HEK293T (cell line): ENCODE measurements at regions not wholly inside any gene's neighbourhood (a gene's known extent, or its start where the extent isn't known, plus 50 kb on each side); places are given as distances from the start of the nearest gene placed in this dataset.

Source experiments
- ARNT ChIP-seq: fragments of 450-650 bp; IDR thresholded peaks from 2 replicates; pipeline ENCODE4 v1.6.1; 2017; ENCODE audit warnings: mild to moderate bottlenecking
- L3MBTL2 ChIP-seq: fragments of 450-650 bp; conservative IDR thresholded peaks from 2 replicates; pipeline ENCODE4 v1.6.1; 2016; ENCODE audit warnings: mild to moderate bottlenecking

- TF ChIP-seq ARNT (no peak), L3MBTL2 (no peak)
Observed at GRCh38 chr18:24534737-24535136, 74.3 kb downstream of the HRH4 start.
